Fibroblast of mammary gland (primary cell): ENCODE measurements at regions not wholly inside any gene's neighbourhood (a gene's known extent, or its start where the extent isn't known, plus 50 kb on each side); places are given as distances from the start of the nearest gene placed in this dataset.
A peak's percentile ranks its signal among the peaks of the same experiment; 100 is the strongest.

Experiments
- DNase-seq: peaks from one replicate; pipeline ENCODE4 v3.0.0-alpha.2; 2010; ENCODE audit warnings: low read depth
- H3K4me3 ChIP-seq: 2 replicates; pipeline ENCODE4 v1.5.1; 2011; ENCODE audit warnings: low read depth, mild to moderate bottlenecking, low read length, moderate library complexity; ENCODE audit not compliant: control insufficient read depth
- TF ChIP-seq, protein P1 (sequence below): conservative IDR thresholded peaks from 2 replicates; pipeline ENCODE4 v1.5.1; 2011; ENCODE audit warnings: low read depth, low read length, inconsistent platforms; ENCODE audit not compliant: control insufficient read depth, insufficient read depth

DNA sequence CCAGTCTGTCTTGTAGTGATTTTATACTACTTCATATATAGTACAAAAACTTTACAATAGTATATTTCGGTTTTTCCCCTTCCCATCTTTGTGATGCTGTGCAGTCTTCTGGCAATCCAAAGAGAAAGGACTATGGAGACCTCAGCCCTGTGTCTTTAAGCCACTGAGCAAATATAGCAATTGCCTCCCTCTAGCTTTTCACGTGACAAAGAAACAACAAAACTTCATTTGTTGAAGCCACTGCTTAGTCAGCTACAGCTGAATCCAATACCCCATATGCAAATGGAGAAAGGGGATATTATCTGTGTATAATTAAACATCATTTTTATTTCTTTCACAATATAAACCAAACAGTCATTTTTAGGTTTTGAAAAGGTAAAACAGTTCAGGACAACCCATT, 142.8 kb upstream of the STK32A start:
- TF ChIP-seq, protein P1, sequence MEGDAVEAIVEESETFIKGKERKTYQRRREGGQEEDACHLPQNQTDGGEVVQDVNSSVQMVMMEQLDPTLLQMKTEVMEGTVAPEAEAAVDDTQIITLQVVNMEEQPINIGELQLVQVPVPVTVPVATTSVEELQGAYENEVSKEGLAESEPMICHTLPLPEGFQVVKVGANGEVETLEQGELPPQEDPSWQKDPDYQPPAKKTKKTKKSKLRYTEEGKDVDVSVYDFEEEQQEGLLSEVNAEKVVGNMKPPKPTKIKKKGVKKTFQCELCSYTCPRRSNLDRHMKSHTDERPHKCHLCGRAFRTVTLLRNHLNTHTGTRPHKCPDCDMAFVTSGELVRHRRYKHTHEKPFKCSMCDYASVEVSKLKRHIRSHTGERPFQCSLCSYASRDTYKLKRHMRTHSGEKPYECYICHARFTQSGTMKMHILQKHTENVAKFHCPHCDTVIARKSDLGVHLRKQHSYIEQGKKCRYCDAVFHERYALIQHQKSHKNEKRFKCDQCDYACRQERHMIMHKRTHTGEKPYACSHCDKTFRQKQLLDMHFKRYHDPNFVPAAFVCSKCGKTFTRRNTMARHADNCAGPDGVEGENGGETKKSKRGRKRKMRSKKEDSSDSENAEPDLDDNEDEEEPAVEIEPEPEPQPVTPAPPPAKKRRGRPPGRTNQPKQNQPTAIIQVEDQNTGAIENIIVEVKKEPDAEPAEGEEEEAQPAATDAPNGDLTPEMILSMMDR = no peak
- no peak for DNase-seq
- H3K4me3 ChIP-seq = no peak overlapping the region

GRCh38 chr5:147093138-147093537, 141.7 kb upstream of the STK32A start:
- H3K4me3 ChIP-seq = no peak overlapping the region
- peak; percentile 83 for DNase-seq
- TF ChIP-seq, protein P1 = no peak

GRCh38 chr5:147095740-147096139, 139.1 kb upstream of the STK32A start:
- TF ChIP-seq, protein P1 = no peak
- DNase-seq = no peak
- no peak overlapping the region for H3K4me3 ChIP-seq

- peak; percentile 93 for DNase-seq
Observed at GRCh38 chr5:147098233-147098790, 136.5 kb upstream of the STK32A start.

DNA sequence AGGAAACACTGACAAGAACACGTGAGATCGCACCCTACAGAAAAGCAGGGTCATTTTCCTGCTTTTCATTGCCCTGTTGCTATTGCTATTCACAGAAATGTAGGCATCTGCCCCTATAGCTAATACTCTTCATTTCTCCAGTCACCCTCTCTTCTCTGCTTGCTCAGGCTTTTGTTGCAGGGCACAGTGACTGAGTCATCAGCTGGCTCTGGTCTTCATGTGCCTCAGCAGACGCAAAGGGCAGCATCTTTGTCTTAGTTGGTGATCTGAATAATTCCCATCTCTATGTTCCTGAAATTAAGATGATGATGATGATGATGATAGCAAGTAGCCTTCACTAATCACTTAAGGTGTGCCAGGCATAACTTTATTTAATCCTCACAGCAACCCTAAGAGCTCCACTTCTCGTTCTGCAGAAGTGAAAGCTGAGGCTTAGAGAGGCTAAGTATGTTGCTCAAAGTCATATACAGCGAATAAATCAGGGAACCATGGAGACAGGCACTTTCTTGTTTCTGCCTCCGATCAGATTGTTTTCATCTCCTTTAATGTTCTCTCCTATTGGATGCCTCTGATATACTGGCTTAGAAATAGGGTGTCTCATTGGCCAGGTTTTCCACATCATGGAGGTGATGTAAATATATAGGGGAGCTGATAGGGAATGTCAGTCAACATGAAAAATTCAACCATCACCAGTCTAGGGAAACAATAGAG, 133.0 kb upstream of the STK32A start:
- DNase-seq = peak; percentile 38
- H3K4me3 ChIP-seq = no peak overlapping the region
- TF ChIP-seq, protein P1 = no peak

More at GRCh38 chr5:147098233-147098790, 136.5 kb upstream of the STK32A start:
- TF ChIP-seq, protein P1 = peak; percentile 70
- no peak overlapping the region for H3K4me3 ChIP-seq

DNA sequence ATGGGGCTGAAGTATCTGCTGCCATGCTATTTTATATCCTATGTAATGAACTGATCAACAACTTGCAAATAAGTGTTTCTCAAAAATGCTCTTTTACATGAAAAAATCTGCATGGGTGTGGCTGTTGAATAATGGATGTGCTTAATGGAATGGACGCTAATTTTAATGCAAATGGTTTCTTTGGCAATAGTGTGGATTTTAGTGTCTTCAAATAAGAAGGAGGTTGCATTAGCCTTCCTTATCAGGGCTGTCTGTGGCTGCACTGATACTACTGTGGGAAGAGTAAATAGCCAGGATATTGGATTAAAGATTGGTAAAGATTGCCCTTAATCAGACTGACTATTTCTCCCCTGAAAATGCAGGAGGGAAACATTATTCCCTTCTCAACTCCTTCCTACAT, 121.9 kb upstream of the STK32A start:
- no peak overlapping the region for H3K4me3 ChIP-seq
- TF ChIP-seq, protein P1 = no peak
- no peak for DNase-seq
